ENCODE measurements at regions not wholly inside any gene's neighbourhood (a gene's known extent, or its start where the extent isn't known, plus 50 kb on each side); places are given as distances from the start of the nearest gene placed in this dataset.

GRCh38 chr10:64726466-64726865, 1205.3 kb downstream of the REEP3 start:
- H3K27ac ChIP-seq: no peak overlapping the region
- intact Hi-C loops (cut with DNase I): no loop called here

DNA sequence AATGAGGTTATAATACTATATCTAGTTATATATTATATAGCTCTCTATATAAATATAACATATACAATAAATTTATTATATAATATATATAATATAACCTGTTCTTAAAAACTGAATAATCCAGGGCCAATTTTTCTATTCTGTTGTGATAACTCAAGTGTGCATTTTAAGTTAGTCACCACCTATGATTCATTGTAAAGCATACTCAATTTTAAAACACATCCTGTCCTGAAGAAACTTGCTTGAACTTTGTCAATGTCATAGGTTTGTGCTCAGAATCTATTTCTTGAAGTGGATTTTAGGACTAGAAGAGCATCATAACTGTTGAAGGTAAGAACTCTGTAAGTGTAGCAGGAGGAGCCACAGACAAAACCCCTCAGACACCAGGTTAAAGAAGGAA, 1209.8 kb downstream of the REEP3 start:
- no peaks in the 10 kb centered on the region for H3K36me3 ChIP-seq
- intact Hi-C loops (cut with DNase I): loop anchor here (5.0 kb wide), 1 partner anchor 1451 kb away; no protein-coding TSS in a partner anchor
- no peaks in the 10 kb centered on the region for H3K9me3 ChIP-seq

More at GRCh38 chr10:64726466-64726865, 1205.3 kb downstream of the REEP3 start:
- Histone ChIP-seq H3K4me3 (no peak overlapping the region), H3K36me3 (no peaks in the 10 kb centered on the region), H3K27me3 (no peaks in the 10 kb centered on the region), H3K9me3 (no peaks in the 10 kb centered on the region), H3K4me1 (no peaks in the 10 kb centered on the region)
- TF ChIP-seq EP300 (IDR thresholded peaks at IDR 0.05) (no peak), POLR2A (IDR thresholded peaks at IDR 0.05) (no peak), POLR2AphosphoS5 (IDR thresholded peaks at IDR 0.05) (no peak)
- TF ChIP-seq, protein P1, sequence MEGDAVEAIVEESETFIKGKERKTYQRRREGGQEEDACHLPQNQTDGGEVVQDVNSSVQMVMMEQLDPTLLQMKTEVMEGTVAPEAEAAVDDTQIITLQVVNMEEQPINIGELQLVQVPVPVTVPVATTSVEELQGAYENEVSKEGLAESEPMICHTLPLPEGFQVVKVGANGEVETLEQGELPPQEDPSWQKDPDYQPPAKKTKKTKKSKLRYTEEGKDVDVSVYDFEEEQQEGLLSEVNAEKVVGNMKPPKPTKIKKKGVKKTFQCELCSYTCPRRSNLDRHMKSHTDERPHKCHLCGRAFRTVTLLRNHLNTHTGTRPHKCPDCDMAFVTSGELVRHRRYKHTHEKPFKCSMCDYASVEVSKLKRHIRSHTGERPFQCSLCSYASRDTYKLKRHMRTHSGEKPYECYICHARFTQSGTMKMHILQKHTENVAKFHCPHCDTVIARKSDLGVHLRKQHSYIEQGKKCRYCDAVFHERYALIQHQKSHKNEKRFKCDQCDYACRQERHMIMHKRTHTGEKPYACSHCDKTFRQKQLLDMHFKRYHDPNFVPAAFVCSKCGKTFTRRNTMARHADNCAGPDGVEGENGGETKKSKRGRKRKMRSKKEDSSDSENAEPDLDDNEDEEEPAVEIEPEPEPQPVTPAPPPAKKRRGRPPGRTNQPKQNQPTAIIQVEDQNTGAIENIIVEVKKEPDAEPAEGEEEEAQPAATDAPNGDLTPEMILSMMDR (IDR thresholded peaks at IDR 0.05): no peak
- no peak for DNase-seq

DNA sequence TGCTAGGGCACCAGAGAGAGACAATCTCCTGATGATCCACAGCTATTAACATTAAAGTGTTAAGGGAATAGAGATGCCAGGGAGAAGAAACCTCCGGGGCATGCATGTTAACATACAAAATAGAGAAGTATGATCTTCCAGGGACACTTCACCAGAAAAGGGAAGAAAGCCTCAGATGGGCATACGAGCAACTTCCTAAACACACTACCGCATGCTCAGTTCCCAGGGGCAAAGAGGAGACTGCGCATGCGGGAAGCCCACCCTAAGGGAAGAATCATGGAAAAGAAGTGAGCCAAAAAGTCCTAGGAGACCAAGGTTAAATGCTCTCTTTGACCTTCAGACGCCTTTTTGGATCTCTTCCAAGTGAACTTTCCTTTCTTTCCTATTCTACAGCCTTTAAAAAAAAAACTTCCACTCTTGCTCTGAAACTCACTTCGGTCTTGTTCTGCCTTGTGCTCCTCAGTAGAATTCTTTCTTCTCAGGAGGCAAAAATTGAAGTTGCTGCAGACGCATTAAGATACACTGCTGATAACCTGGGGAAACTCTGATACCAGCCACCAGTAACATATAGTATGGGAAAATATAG, 1211.3 kb downstream of the REEP3 start:
- no peaks in the 10 kb centered on the region for H3K9me3 ChIP-seq
- H3K36me3 ChIP-seq: no peaks in the 10 kb centered on the region
- H3K27ac ChIP-seq: no peak overlapping the region
- H3K27me3 ChIP-seq: no peaks in the 10 kb centered on the region
- intact Hi-C loops (cut with DNase I): loop anchor here (5.0 kb wide), 1 partner anchor 1450 kb away; no protein-coding TSS in a partner anchor
- DNase-seq: no peak
- H3K4me1 ChIP-seq: no peaks in the 10 kb centered on the region
- 73% methylated on average over 8 of the region's 8 CpGs for WGBS, 2 donors
- H3K4me3 ChIP-seq: no peak overlapping the region
- no peak for TF ChIP-seq POLR2A (IDR thresholded peaks at IDR 0.05)
- no peak for TF ChIP-seq POLR2AphosphoS5 (IDR thresholded peaks at IDR 0.05)
- TF ChIP-seq, protein P1 (IDR thresholded peaks at IDR 0.05): no peak
- no peak for TF ChIP-seq EP300 (IDR thresholded peaks at IDR 0.05)

More for the DNA sequence above, 1209.8 kb downstream of the REEP3 start:
- TF ChIP-seq POLR2A (IDR thresholded peaks at IDR 0.05) (no peak), EP300 (IDR thresholded peaks at IDR 0.05) (no peak)
- TF ChIP-seq, protein P1 (IDR thresholded peaks at IDR 0.05): no peak
- no peak overlapping the region for H3K4me3 ChIP-seq
- no peaks in the 10 kb centered on the region for H3K4me1 ChIP-seq
- no peaks in the 10 kb centered on the region for H3K27me3 ChIP-seq
- no peak overlapping the region for H3K27ac ChIP-seq
- no peak for DNase-seq

GRCh38 chr10:64733980-64734379, 1212.8 kb downstream of the REEP3 start:
- no peaks in the 10 kb centered on the region for H3K36me3 ChIP-seq
- DNase-seq: no peak
- H3K27ac ChIP-seq: no peak overlapping the region
- H3K27me3 ChIP-seq: no peaks in the 10 kb centered on the region
- no peaks in the 10 kb centered on the region for H3K4me1 ChIP-seq
- TF ChIP-seq POLR2AphosphoS5 (IDR thresholded peaks at IDR 0.05) (no peak), EP300 (IDR thresholded peaks at IDR 0.05) (no peak)
- TF ChIP-seq, protein P1 (IDR thresholded peaks at IDR 0.05): peak in 1 of 4 experiments; percentile 21
- H3K4me3 ChIP-seq: no peak overlapping the region
- intact Hi-C loops (cut with DNase I): loop anchor here (5.0 kb wide), 1 partner anchor 1448 kb away; no protein-coding TSS in a partner anchor
- H3K9me3 ChIP-seq: no peaks in the 10 kb centered on the region

- Histone ChIP-seq H3K4me1 (no peaks in the 10 kb centered on the region), H3K27me3 (no peaks in the 10 kb centered on the region), H3K4me3 (no peak overlapping the region), H3K27ac (no peak overlapping the region), H3K9me3 (peaks cover 0 to 3% (median 0%) of the 10 kb centered on the region in 4 donors), H3K36me3 (no peaks in the 10 kb centered on the region)
- 63 to 68% methylated on average over 2 of the region's 2 CpGs for WGBS, 2 donors
- TF ChIP-seq, protein P1 (IDR thresholded peaks at IDR 0.05): no peak
- TF ChIP-seq POLR2A (IDR thresholded peaks at IDR 0.05) (no peak), EP300 (IDR thresholded peaks at IDR 0.05) (no peak), POLR2AphosphoS5 (IDR thresholded peaks at IDR 0.05) (no peak)
- DNase-seq: no peak
- intact Hi-C loops (cut with DNase I): no loop called here
Measured at GRCh38 chr10:64738462-64738861, 1217.3 kb downstream of the REEP3 start.
